B cell (primary cell): ENCODE measurements at regions not wholly inside any gene's neighbourhood (a gene's known extent, or its start where the extent isn't known, plus 50 kb on each side); places are given as distances from the start of the nearest gene placed in this dataset.

Experiments used
- ATAC-seq: fragments of 200-7000 bp; cut with Tn5 transposase; one replicate; pipeline ENCODE4 v1.10.0; 2021; ENCODE audit warnings: low read depth, mild to moderate bottlenecking, moderate number of reproducible peaks, moderate library complexity
- CTCF ChIA-PET: fragments of 350-600 bp; sonication (Branson Sonifier 250); formaldehyde crosslinking; loops from one replicate; lab custom pipeline; 2021; ENCODE audit warnings: antibody characterized with exemption, inconsistent platforms; lab: Charles Lee
- POLR2A ChIA-PET: fragments of 350-600 bp; sonication (Branson Sonifier 250); formaldehyde crosslinking; loops from one replicate; lab custom pipeline; 2021; ENCODE audit warnings: antibody characterized with exemption; lab: Charles Lee
- DNase-seq: peaks from one replicate; pipeline ENCODE4 v3.0.0; 2013
- H2AFZ ChIP-seq: 2 replicates; pipeline ENCODE4 v1.6.1; 2012; ENCODE audit warnings: mild to moderate bottlenecking, low read depth, low read length; ENCODE audit not compliant: insufficient read depth, poor library complexity, severe bottlenecking
- H3K27ac ChIP-seq, 2 donors: 1 replicate in 1 of 2; 2 replicates in 1 of 2; pipeline ENCODE4 v1.5.1; 2012 to 2013; ENCODE audit warnings: low read length in 2 of 2, mild to moderate bottlenecking in 2 of 2, moderate library complexity in 1 of 2
- H3K27me3 ChIP-seq, 4 experiments: fragments of 200-600 bp in 1 of 4; sonication (generic) in 1 of 4; replicated peaks in 1 of 4; 1 replicate in 2 of 4; 2 replicates in 2 of 4; pipeline versions ENCODE4 v1.6.1 to v1.7.0; 2013 to 2016; ENCODE audit warnings: low read length in 3 of 4, mild to moderate bottlenecking in 2 of 4, mixed read lengths in 1 of 4, moderate library complexity in 1 of 4; ENCODE audit not compliant: insufficient read depth in 4 of 4, control insufficient read depth in 3 of 4; ENCODE audit errors: control extremely low read depth in 1 of 4
- H3K36me3 ChIP-seq, 2 experiments: replicated peaks in 1 of 2; 1 replicate in 1 of 2; 2 replicates in 1 of 2; pipeline versions ENCODE4 v1.6.1 to v1.7.1; 2013; ENCODE audit warnings: low read length in 1 of 2; ENCODE audit not compliant: insufficient read depth in 2 of 2, control insufficient read depth in 1 of 2; ENCODE audit errors: control extremely low read depth in 1 of 2, extremely low read depth in 1 of 2
- H3K4me1 ChIP-seq, 2 donors: fragments of 200-600 bp in 1 of 2; sonication (generic) in 1 of 2; 1 replicate in 1 of 2; 2 replicates in 1 of 2; pipeline versions ENCODE4 v1.5.1 to v1.6.1; 2013 to 2017; ENCODE audit warnings: low read length in 2 of 2; ENCODE audit not compliant: control insufficient read depth in 2 of 2, insufficient read depth in 2 of 2
- H3K4me2 ChIP-seq: replicated peaks from 2 replicates; pipeline ENCODE3; 2012; ENCODE audit warnings: mild to moderate bottlenecking, low read depth, low read length; ENCODE audit not compliant: poor library complexity, severe bottlenecking
- H3K4me3 ChIP-seq, 5 experiments: fragments of 200-600 bp in 1 of 5; sonication (generic) in 1 of 5; 1 replicate in 3 of 5; 2 replicates in 2 of 5; pipeline versions ENCODE4 v1.5.1 to v1.7.0; 2011 to 2016; ENCODE audit warnings: low read length in 4 of 5, mild to moderate bottlenecking in 4 of 5, low read depth in 2 of 5, control low read depth in 1 of 5, moderate library complexity in 1 of 5; ENCODE audit not compliant: insufficient read depth in 1 of 5; ENCODE audit errors: control extremely low read depth in 1 of 5, extremely low read depth in 1 of 5
- H3K79me2 ChIP-seq: fragments of 200-600 bp; sonication (generic); one replicate; pipeline ENCODE4 v1.6.0; 2016; ENCODE audit warnings: low read length; ENCODE audit not compliant: control insufficient read depth, insufficient read depth
- H3K9ac ChIP-seq: fragments of 200-600 bp; sonication (generic); 2 replicates; pipeline ENCODE4 v1.6.1; 2017; ENCODE audit warnings: mild to moderate bottlenecking, low read length, moderate library complexity
- H3K9me3 ChIP-seq, 3 donors: one replicate each; pipeline versions ENCODE4 v1.6.1 to v1.7.1; 2013; ENCODE audit warnings: low read length in 2 of 3; ENCODE audit not compliant: control insufficient read depth in 2 of 3, insufficient read depth in 1 of 3; ENCODE audit errors: control extremely low read depth in 1 of 3
- H4K20me1 ChIP-seq: 2 replicates; pipeline ENCODE4 v1.6.0; 2012; ENCODE audit warnings: mild to moderate bottlenecking, low read length; ENCODE audit not compliant: insufficient read depth, control insufficient read depth, poor library complexity, severe bottlenecking
- H3K27ac Mint-ChIP-seq: one replicate; pipeline ENCODE4 v1.8.0; 2021; ENCODE audit warnings: mixed read lengths
- H3K27me3 Mint-ChIP-seq: one replicate; pipeline ENCODE4 v1.8.0; 2021; ENCODE audit warnings: mixed read lengths
- H3K4me1 Mint-ChIP-seq: one replicate; pipeline ENCODE4 v1.8.0; 2021; ENCODE audit warnings: mixed read lengths
- H3K4me3 Mint-ChIP-seq: one replicate; pipeline ENCODE4 v1.8.0; 2021; ENCODE audit warnings: mixed read lengths
- H3K9me3 Mint-ChIP-seq: one replicate; pipeline ENCODE4 v1.8.0; 2022; ENCODE audit warnings: mixed read lengths; ENCODE audit not compliant: insufficient read depth
- EZH2 ChIP-seq: IDR thresholded peaks from 2 replicates; pipeline ENCODE4 v1.6.1; 2012; ENCODE audit warnings: borderline replicate concordance, low read depth, mild to moderate bottlenecking, moderate library complexity, low read length; ENCODE audit not compliant: insufficient read depth, poor library complexity, severe bottlenecking
- WGBS: methylation state at CpG from one replicate; pipeline ENCODE4 v1.1.5; 2013; ENCODE audit warnings: missing lambda C conversion rate; ENCODE audit not compliant: insufficient coverage; 5-methylcytosine and 5-hydroxymethylcytosine counted together
- intact Hi-C: fragments of 100-400 bp; cut with micrococcal nuclease; formaldehyde crosslinking; loops from one replicate; pipeline ENCODE4 v1.10.0; 2022
- TF ChIP-seq, protein P1 (sequence below): fragments of 200-600 bp; IDR thresholded peaks from one replicate; pipeline ENCODE4 v1.8.0; 2022; ENCODE audit warnings: antibody characterized with exemption, mild to moderate bottlenecking

DNA sequence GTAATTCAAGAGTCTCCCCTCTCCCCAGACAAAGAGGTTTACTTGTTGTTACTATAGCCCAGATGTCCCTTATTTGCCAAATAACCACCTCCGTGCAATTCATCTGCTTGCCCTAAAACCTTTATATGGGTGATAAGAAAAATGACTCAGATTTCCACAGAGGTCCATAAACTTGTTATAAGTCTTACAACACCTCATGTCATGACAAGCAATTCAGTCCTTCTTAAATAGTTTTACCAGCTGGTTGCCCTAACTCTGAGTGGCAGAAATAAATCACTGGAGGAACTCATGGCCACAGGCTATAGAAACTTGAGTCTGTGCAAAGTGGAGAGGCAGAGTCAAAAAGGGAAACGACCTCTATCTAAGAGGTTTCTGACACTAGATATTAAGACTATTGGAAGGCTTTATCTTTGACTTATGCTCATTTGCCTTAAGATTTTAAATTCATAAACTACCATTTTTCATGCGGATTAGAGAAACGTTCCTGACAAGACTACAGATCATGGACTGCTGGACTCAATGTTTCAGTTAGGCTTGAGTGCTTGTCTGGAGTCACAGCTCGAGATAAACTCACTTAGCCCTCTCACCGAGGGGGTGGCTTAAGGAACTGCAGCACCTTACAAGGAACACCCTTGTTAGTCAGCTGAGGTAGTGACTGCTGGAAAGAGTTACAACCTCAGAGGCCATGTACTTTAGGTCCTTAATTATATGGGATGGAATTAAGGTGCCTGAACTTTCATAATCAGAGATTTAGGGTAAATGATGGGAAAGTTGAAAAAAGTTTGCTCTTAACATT is 662.5 kb upstream of the USP24 start:
- H3K4me3 Mint-ChIP-seq = no peak overlapping the region
- no peaks in the 10 kb centered on the region for H3K4me1 ChIP-seq
- TF ChIP-seq, protein P1, sequence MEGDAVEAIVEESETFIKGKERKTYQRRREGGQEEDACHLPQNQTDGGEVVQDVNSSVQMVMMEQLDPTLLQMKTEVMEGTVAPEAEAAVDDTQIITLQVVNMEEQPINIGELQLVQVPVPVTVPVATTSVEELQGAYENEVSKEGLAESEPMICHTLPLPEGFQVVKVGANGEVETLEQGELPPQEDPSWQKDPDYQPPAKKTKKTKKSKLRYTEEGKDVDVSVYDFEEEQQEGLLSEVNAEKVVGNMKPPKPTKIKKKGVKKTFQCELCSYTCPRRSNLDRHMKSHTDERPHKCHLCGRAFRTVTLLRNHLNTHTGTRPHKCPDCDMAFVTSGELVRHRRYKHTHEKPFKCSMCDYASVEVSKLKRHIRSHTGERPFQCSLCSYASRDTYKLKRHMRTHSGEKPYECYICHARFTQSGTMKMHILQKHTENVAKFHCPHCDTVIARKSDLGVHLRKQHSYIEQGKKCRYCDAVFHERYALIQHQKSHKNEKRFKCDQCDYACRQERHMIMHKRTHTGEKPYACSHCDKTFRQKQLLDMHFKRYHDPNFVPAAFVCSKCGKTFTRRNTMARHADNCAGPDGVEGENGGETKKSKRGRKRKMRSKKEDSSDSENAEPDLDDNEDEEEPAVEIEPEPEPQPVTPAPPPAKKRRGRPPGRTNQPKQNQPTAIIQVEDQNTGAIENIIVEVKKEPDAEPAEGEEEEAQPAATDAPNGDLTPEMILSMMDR = no peak
- TF ChIP-seq EZH2 = no peak

DNA sequence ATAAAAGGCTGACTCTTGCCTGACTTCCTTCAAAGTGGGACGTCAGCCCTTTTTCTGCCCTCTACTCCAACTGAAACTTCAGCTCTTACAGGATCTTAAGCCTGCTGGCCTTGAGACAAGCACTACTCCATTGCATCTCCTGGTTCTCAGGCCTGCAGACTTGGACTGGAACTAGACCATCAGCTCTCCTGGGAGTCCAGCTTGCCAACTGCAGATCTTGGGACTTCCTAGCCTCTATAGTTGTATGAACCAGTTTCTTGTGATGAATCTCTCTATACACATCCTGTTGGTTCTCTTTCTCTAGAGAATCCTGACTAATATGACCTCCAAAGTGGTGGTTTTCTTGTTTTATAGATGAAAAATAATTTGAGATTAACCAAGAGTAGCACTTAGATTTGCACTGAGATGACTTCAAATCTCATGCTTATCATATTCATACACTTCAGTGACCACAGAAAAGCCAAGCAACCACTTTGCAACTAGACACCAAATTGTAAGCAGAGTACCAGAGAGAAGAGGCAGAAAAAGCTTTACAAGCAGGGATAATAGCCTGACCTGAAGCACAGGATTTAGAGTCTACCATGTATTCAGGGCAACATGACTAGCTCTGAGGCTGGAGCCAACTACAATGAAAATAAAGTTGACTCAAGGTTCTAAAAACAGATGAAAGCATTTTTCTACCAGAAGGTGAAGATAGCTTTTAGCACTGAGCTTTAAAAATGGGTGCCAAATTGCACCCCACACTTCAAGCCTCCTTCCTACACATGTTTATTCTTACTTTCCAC is 661.3 kb upstream of the USP24 start:
- H3K4me2 ChIP-seq = no peak overlapping the region

More for the DNA sequence above, 662.5 kb upstream of the USP24 start:
- Histone ChIP-seq H3K9me3 (no peaks in the 10 kb centered on the region), H3K4me3 (no peak overlapping the region), H2AFZ (no peak overlapping the region), H4K20me1 (no peaks in the 10 kb centered on the region), H3K79me2 (no peaks in the 10 kb centered on the region), H3K9ac (no peak overlapping the region), H3K27me3 (no peaks in the 10 kb centered on the region), H3K27ac (no peak overlapping the region), H3K36me3 (no peaks in the 10 kb centered on the region), H3K4me2 (no peak overlapping the region)
- WGBS = 80% methylated on average over 2 of the region's 6 CpGs
- H3K9me3 Mint-ChIP-seq = no peaks in the 10 kb centered on the region
- POLR2A ChIA-PET = no interaction called here
- intact Hi-C loops = no loop called here
- H3K27ac Mint-ChIP-seq = no peak overlapping the region
- H3K4me1 Mint-ChIP-seq = no peaks in the 10 kb centered on the region
- CTCF ChIA-PET = no interaction called here
- peaks cover 6% of the 10 kb centered on the region for H3K27me3 Mint-ChIP-seq
- no peak for DNase-seq
- ATAC-seq = no peak

More for the DNA sequence above, 661.3 kb upstream of the USP24 start:
- intact Hi-C loops = no loop called here
- Histone ChIP-seq H3K36me3 (no peaks in the 10 kb centered on the region), H3K4me3 (no peak overlapping the region), H3K9ac (no peak overlapping the region), H4K20me1 (no peaks in the 10 kb centered on the region), H3K79me2 (no peaks in the 10 kb centered on the region), H3K27me3 (no peaks in the 10 kb centered on the region), H3K4me1 (no peaks in the 10 kb centered on the region), H3K9me3 (no peaks in the 10 kb centered on the region), H3K27ac (no peak overlapping the region), H2AFZ (no peak overlapping the region)
- Mint-ChIP-seq H3K9me3 (no peaks in the 10 kb centered on the region), H3K4me1 (no peaks in the 10 kb centered on the region), H3K27ac (no peak overlapping the region), H3K27me3 (peaks cover 2% of the 10 kb centered on the region), H3K4me3 (no peak overlapping the region)
- TF ChIP-seq, protein P1 = no peak
- no peak for TF ChIP-seq EZH2
- CTCF ChIA-PET = interaction anchor here (1.5 kb wide), 1 partner anchor 10 kb away, joined by 3 read pairs; no protein-coding TSS in a partner anchor
- POLR2A ChIA-PET = no interaction called here
- 80% methylated on average over 1 of the region's 1 CpG for WGBS
- no peak for ATAC-seq
- no peak for DNase-seq
